A549 (cell line): ENCODE measurements at regions not wholly inside any gene's neighbourhood (a gene's known extent, or its start where the extent isn't known, plus 50 kb on each side); places are given as distances from the start of the nearest gene placed in this dataset.
A peak's percentile ranks its signal among the peaks of the same experiment; 100 is the strongest.

Experiments
- ATAC-seq, 2 experiments: fragments of 200-7000 bp in 1 of 2; fragments of >200 bp in 1 of 2; cut with Nextera tagmentation in 1 of 2; cut with Tn5 transposase in 1 of 2; 3 replicates each; pipeline versions ENCODE4 v1.8.0 to v1.9.1; 2018 to 2020; ENCODE audit warnings: mild to moderate bottlenecking in 1 of 2, moderate library complexity in 1 of 2
- CTCF ChIA-PET: fragments of 300-600 bp; sonication (Branson Sonifier 250); formaldehyde crosslinking; extraction: SDS; loops from one replicate; lab custom pipeline; 2021; ENCODE audit warnings: antibody characterized with exemption, inconsistent platforms; lab: Yijun Ruan, JAX
- POLR2A ChIA-PET: fragments of 350-600 bp; formaldehyde crosslinking; extraction: SDS; loops from one replicate; lab custom pipeline; 2021; ENCODE audit warnings: antibody characterized with exemption, inconsistent platforms; lab: Yijun Ruan, JAX
- DNase-seq, 2 experiments: peaks; one replicate each; pipeline versions ENCODE4 v3.0.0 to v3.0.0-alpha.2; 2011 to 2016; ENCODE audit warnings: low read depth in 1 of 2, low spot score in 1 of 2
- FAIRE-seq: peaks from 2 replicates; lab custom pipeline; 2011; peaks lifted over from hg19 to GRCh38; lab: Jason Lieb, UNC
- H3K27ac ChIP-seq, 2 experiments: fragments of >200 bp; sonication (Bioruptor Twin); formaldehyde crosslinking; 3 replicates each; pipeline ENCODE4 v1.5.1; 2016 to 2017
- H3K4me1 ChIP-seq: fragments of >200 bp; sonication (Bioruptor Twin); formaldehyde crosslinking; 3 replicates; pipeline ENCODE4 v1.6.1; 2016
- H3K4me2 ChIP-seq: fragments of >200 bp; sonication (Bioruptor Twin); formaldehyde crosslinking; 3 replicates; pipeline ENCODE4 v1.6.1; 2016
- H3K4me3 ChIP-seq: fragments of >200 bp; sonication (Bioruptor Twin); formaldehyde crosslinking; 3 replicates; pipeline ENCODE4 v1.5.1; 2016
- H3K9me3 ChIP-seq: fragments of >200 bp; sonication (Bioruptor Twin); formaldehyde crosslinking; 3 replicates; pipeline ENCODE4 v1.6.1; 2016
- CBX8 ChIP-seq: fragments of 200-600 bp; sonication (generic); IDR thresholded peaks from 2 replicates; pipeline ENCODE4 v1.6.1; 2016
- CEBPB ChIP-seq, 2 experiments: fragments of >200 bp in 1 of 2; sonication (Bioruptor Twin) in 1 of 2; formaldehyde crosslinking in 1 of 2; IDR thresholded peaks; 2 replicates each; pipeline ENCODE4 v1.6.1; 2012 to 2016
- E2F6 ChIP-seq: IDR thresholded peaks from 2 replicates; pipeline ENCODE4 v1.6.1; 2012; ENCODE audit warnings: low read depth, borderline replicate concordance
- FOXS1 ChIP-seq: fragments of 250-450 bp; sonication (Bioruptor Pico); IDR thresholded peaks from 2 replicates; pipeline ENCODE4 v1.5.0; 2020; ENCODE audit warnings: mild to moderate bottlenecking, moderate library complexity
- GATA3 ChIP-seq: IDR thresholded peaks from 2 replicates; pipeline ENCODE4 v1.6.1; 2012; ENCODE audit warnings: borderline replicate concordance
- HEYL ChIP-seq: fragments of 250-450 bp; sonication (Bioruptor Pico); IDR thresholded peaks from 2 replicates; pipeline ENCODE4 v1.8.0; 2021; ENCODE audit warnings: mild to moderate bottlenecking, moderate library complexity
- HOXA7 ChIP-seq: fragments of 250-450 bp; sonication (Bioruptor Pico); IDR thresholded peaks from 2 replicates; pipeline ENCODE4 v1.5.0; 2020; ENCODE audit warnings: mild to moderate bottlenecking, moderate library complexity
- HOXB13 ChIP-seq: fragments of 250-450 bp; sonication (Bioruptor Pico); IDR thresholded peaks from 2 replicates; pipeline ENCODE4 v1.5.0; 2020; ENCODE audit warnings: low read depth, mild to moderate bottlenecking, moderate library complexity
- JUN ChIP-seq, 2 experiments: fragments of >200 bp; sonication (Bioruptor Twin); formaldehyde crosslinking; IDR thresholded peaks; 2 replicates in 1 of 2; 3 replicates in 1 of 2; pipeline ENCODE4 v1.6.1; 2016 to 2017
- MAFK ChIP-seq: fragments of 450-650 bp; IDR thresholded peaks from 2 replicates; pipeline ENCODE4 v1.6.1; 2014; ENCODE audit not compliant: partially characterized antibody
- POLR2A ChIP-seq: IDR thresholded peaks from 2 replicates; pipeline ENCODE4 v1.6.1; 2012; ENCODE audit warnings: mild to moderate bottlenecking, low read length
- POLR2AphosphoS2 ChIP-seq: conservative IDR thresholded peaks from 2 replicates; pipeline ENCODE4 v1.6.1; 2012; ENCODE audit warnings: low read length, improper control_type of control experiment, inconsistent platforms
- RAD21 ChIP-seq, 2 experiments: fragments of >200 bp in 1 of 2; sonication (Bioruptor Twin) in 1 of 2; formaldehyde crosslinking in 1 of 2; IDR thresholded peaks in 1 of 2; conservative IDR thresholded peaks in 1 of 2; 2 replicates in 1 of 2; 3 replicates in 1 of 2; pipeline ENCODE4 v1.6.1; 2012 to 2018; ENCODE audit warnings: inconsistent platforms in 1 of 2
- TFCP2L1 ChIP-seq: fragments of 250-450 bp; sonication (Bioruptor Pico); IDR thresholded peaks from 2 replicates; pipeline ENCODE4 v1.5.0; 2021; ENCODE audit warnings: mild to moderate bottlenecking
- ZC3H11A ChIP-seq: fragments of 450-650 bp; IDR thresholded peaks from 2 replicates; pipeline ENCODE4 v1.6.1; 2014; ENCODE audit warnings: antibody characterized with exemption, mild to moderate bottlenecking
- WGBS: methylation state at CpG from one replicate; pipeline ENCODE4 v1.1.6; 2017; ENCODE audit errors: missing lambda C conversion rate; 5-methylcytosine and 5-hydroxymethylcytosine counted together

DNA sequence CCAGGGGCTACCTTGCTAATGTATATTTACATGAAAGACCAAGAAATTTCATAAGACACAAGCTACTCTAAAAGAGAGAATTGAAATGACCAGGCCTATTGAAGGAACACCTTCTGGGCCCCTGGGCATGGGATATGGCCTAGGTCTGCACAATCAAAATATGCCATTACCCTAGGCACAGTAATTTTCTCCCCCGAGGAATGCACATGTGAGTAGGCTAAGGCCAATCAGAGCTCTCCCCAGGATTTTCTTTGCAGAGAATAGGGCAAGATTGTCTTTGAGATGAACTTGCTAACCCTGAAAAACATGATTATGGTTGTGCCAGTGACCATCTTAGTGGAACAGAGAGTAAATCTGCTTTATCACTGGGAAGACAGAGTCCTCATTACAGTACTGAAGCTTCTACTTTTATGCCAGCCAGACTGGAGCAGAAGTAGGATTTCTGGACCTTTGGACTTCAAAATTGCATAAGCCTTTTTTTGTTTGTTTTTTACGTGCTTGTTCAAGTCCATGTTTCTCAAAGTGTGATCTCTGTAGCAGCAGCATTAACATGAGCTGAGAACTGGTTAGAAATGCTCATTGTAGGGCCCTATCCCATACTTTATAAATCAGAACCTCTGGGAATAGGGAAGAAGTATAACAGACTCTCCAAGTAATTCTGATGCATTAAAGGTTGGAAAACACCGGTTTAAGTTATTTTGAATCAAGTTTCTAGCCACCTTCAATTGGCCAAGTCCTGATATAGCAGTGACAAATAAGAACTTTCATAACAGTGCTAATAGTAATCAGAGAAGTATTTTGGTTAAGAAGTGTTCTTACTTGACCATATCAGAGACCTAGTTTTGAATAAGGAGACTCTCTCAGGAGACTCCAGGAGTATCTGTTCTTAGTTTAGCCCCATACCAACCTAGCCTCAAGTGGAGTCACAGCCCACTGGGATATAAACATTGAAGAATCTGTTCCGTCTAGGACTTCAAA lies 112.9 kb downstream of the LMO3 start:
- CTCF ChIA-PET = interaction anchor here (1.1 kb wide), 1 partner anchor 12 kb away, joined by 3 read pairs; no protein-coding TSS in a partner anchor
- 69% methylated on average over 4 of the region's 4 CpGs for WGBS
- POLR2A ChIA-PET = no interaction called here
- no peak for TF ChIP-seq HOXB13 (CRISPR knock-in tag)
- TF ChIP-seq ZC3H11A = no peak
- no peak for TF ChIP-seq TFCP2L1 (CRISPR knock-in tag)
- TF ChIP-seq E2F6 = no peak
- TF ChIP-seq FOXS1 (CRISPR knock-in tag) = no peak
- TF ChIP-seq HEYL (CRISPR knock-in tag) = no peak
- TF ChIP-seq, all 56 proteins: peak for 0
- peak in 1 of 2 experiments; percentile 44; a peak in 2 of 6 replicates for ATAC-seq
- H3K4me2 ChIP-seq = peak overlapping the region; percentile 55
- DNase-seq = no peak
- H3K4me1 ChIP-seq = peaks cover 12% of the 10 kb centered on the region; the same call in 2 of the 3 replicates
- FAIRE-seq = peak; percentile 13
- peak overlapping the region; percentile 42 to 45; a peak in 4 of 6 replicates for H3K27ac ChIP-seq
- H3K9me3 ChIP-seq = no peaks in the 10 kb centered on the region
- H3K4me3 ChIP-seq = no peak overlapping the region

DNA sequence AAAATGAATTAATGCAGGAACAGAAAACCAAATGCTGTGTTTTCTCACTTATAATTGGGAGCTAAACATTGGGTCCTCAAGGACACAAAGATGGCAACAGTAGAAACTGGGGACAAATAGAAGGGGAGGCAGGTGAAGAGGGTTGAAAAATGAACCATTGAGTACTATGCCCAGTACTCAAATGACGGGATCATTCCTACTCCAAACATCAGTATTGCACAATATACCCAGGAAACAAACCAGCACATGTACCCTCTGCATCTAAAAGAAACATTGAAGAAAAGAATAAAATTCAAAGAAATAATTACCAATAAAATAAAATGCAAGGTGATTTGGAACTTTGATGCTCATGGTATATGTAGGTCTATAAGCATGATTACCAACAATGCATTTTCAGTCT lies 110.8 kb downstream of the LMO3 start:
- POLR2A ChIA-PET = no interaction called here
- ATAC-seq = no peak
- H3K27ac ChIP-seq = no peak overlapping the region
- CTCF ChIA-PET = interaction anchor here (0.7 kb wide), 1 partner anchor 9 kb away, joined by 3 read pairs; no protein-coding TSS in a partner anchor
- no peak for DNase-seq
- H3K4me1 ChIP-seq = peaks cover 12% of the 10 kb centered on the region; the same call in 2 of the 3 replicates
- no peaks in the 10 kb centered on the region for H3K9me3 ChIP-seq
- WGBS = 87% methylated on average over 1 of the region's 1 CpG
- TF ChIP-seq HOXA7 (CRISPR knock-in tag) (no peak), CBX8 (no peak), GATA3 (no peak), RAD21 (conservative IDR thresholded peaks at IDR 0.05 in 1 of 2, IDR thresholded peaks at IDR 0.05 in 1 of 2) (no peak), CEBPB (IDR thresholded peaks at IDR 0.05) (peak in 1 of 2 experiments; percentile 27; a peak in 2 of 4 replicates), MAFK (no peak), POLR2AphosphoS2 (no peak), JUN (IDR thresholded peaks at IDR 0.05) (no peak), POLR2A (no peak)
- no peak overlapping the region for H3K4me3 ChIP-seq
- H3K4me2 ChIP-seq = no peak overlapping the region
- FAIRE-seq = no peak
